ENCODE measurements at regions not wholly inside any gene's neighbourhood (a gene's known extent, or its start where the extent isn't known, plus 50 kb on each side); places are given as distances from the start of the nearest gene placed in this dataset.

GRCh38 chr2:238997684-238998083, 149.8 kb downstream of the TWIST2 start:
- Histone ChIP-seq H3K9ac (ENCODE audit: low read length) (no peak overlapping the region), H2AFZ (ENCODE audit: low read depth, low read length, severe bottlenecking) (no peak overlapping the region), H3K9me2 (replicated peaks; ENCODE audit: insufficient read depth, low read length) (no peaks in the 10 kb centered on the region), H3F3A (ENCODE audit: insufficient read depth) (no peaks in the 10 kb centered on the region), H3K79me2 (ENCODE audit: insufficient read depth, low read length) (no peaks in the 10 kb centered on the region), H3K36me3 (ENCODE audit: low read length) (no peaks in the 10 kb centered on the region), H3K4me3 (ENCODE audit: insufficient read depth, low read length, poor library complexity, severe bottlenecking) (no peak overlapping the region), H3K4me2 (ENCODE audit: low read depth, low read length, poor library complexity, severe bottlenecking) (no peak overlapping the region), H3K27ac (ENCODE audit: low read depth, low read length) (no peak overlapping the region), H3K27me3 (ENCODE audit: low read length) (no peaks in the 10 kb centered on the region), H3K9me3 (ENCODE audit: insufficient read depth, low read length) (0 out of 2 replicates have a peak, but pooled peaks cover 3% of the 10 kb centered on the region), H4K20me1 (ENCODE audit: low read depth, low read length) (no peaks in the 10 kb centered on the region)
- TF ChIP-seq CTCF (IDR thresholded peaks at IDR 0.05; ENCODE audit: insufficient read depth, low read length, poor library complexity, severe bottlenecking) (no peak), EZH2phosphoT487 (conservative IDR thresholded peaks at IDR 0.05; ENCODE audit: low read length) (no peak)

Data from SU-DHL-6 (cell line).